Glutamatergic neuron (in vitro differentiated cells): ENCODE measurements at regions not wholly inside any gene's neighbourhood (a gene's known extent, or its start where the extent isn't known, plus 50 kb on each side); places are given as distances from the start of the nearest gene placed in this dataset.

Source experiments
- DNase-seq: peaks from one replicate; pipeline ENCODE4 v3.0.0; 2022
- H3K27ac Mint-ChIP-seq: one replicate; pipeline ENCODE4 v1.8.0; 2020; ENCODE audit warnings: mild to moderate bottlenecking, mixed read lengths, inconsistent platforms; ENCODE audit not compliant: unreplicated experiment
- H3K27me3 Mint-ChIP-seq: one replicate; pipeline ENCODE4 v1.8.0; 2020; ENCODE audit warnings: mild to moderate bottlenecking, moderate library complexity, mixed read lengths, inconsistent platforms; ENCODE audit not compliant: unreplicated experiment
- H3K36me3 Mint-ChIP-seq: one replicate; pipeline ENCODE4 v1.8.0; 2020; ENCODE audit warnings: mild to moderate bottlenecking, mixed read lengths, inconsistent platforms; ENCODE audit not compliant: unreplicated experiment
- H3K4me1 Mint-ChIP-seq: one replicate; pipeline ENCODE4 v1.8.0; 2020; ENCODE audit warnings: mild to moderate bottlenecking, low read depth, mixed read lengths, inconsistent platforms; ENCODE audit not compliant: unreplicated experiment
- H3K4me3 Mint-ChIP-seq: one replicate; pipeline ENCODE4 v1.8.0; 2020; ENCODE audit warnings: mild to moderate bottlenecking, mixed read lengths, inconsistent platforms; ENCODE audit not compliant: unreplicated experiment
- H3K9me3 Mint-ChIP-seq: one replicate; pipeline ENCODE4 v1.8.0; 2020; ENCODE audit warnings: mild to moderate bottlenecking, moderate library complexity, mixed read lengths, inconsistent platforms; ENCODE audit not compliant: unreplicated experiment
- CTCF ChIP-seq: fragments of 200-600 bp; sonication (generic); IDR thresholded peaks from one replicate; pipeline ENCODE4 v1.5.0; 2021; ENCODE audit not compliant: partially characterized antibody, unreplicated experiment

GRCh38 chr9:99433555-99433954, 211.5 kb downstream of the SEC61B start:
- Mint-ChIP-seq H3K27me3 (no peaks in the 10 kb centered on the region), H3K36me3 (no peaks in the 10 kb centered on the region), H3K4me3 (no peak overlapping the region), H3K9me3 (no peaks in the 10 kb centered on the region), H3K4me1 (no peaks in the 10 kb centered on the region), H3K27ac (no peak overlapping the region)
- no peak for TF ChIP-seq CTCF
- DNase-seq = no peak

GRCh38 chr9:99436616-99437015, 214.5 kb downstream of the SEC61B start:
- Mint-ChIP-seq H3K36me3 (no peaks in the 10 kb centered on the region), H3K9me3 (no peaks in the 10 kb centered on the region), H3K4me3 (no peak overlapping the region), H3K27me3 (no peaks in the 10 kb centered on the region), H3K27ac (no peak overlapping the region), H3K4me1 (no peaks in the 10 kb centered on the region)
- DNase-seq = no peak
- no peak for TF ChIP-seq CTCF

GRCh38 chr9:99437145-99437544, 215.1 kb downstream of the SEC61B start:
- no peaks in the 10 kb centered on the region for H3K36me3 Mint-ChIP-seq
- no peak overlapping the region for H3K4me3 Mint-ChIP-seq
- peaks cover under 1% of the 10 kb centered on the region for H3K9me3 Mint-ChIP-seq
- H3K27me3 Mint-ChIP-seq = no peaks in the 10 kb centered on the region
- no peak overlapping the region for H3K27ac Mint-ChIP-seq
- DNase-seq = no peak
- H3K4me1 Mint-ChIP-seq = no peaks in the 10 kb centered on the region
- TF ChIP-seq CTCF = no peak

GRCh38 chr9:99438596-99438995, 216.5 kb downstream of the SEC61B start:
- H3K9me3 Mint-ChIP-seq = peaks cover 2% of the 10 kb centered on the region
- no peaks in the 10 kb centered on the region for H3K27me3 Mint-ChIP-seq
- no peaks in the 10 kb centered on the region for H3K36me3 Mint-ChIP-seq
- no peak for DNase-seq
- no peak overlapping the region for H3K4me3 Mint-ChIP-seq
- H3K4me1 Mint-ChIP-seq = no peaks in the 10 kb centered on the region
- no peak for TF ChIP-seq CTCF
- H3K27ac Mint-ChIP-seq = no peak overlapping the region

GRCh38 chr9:99441829-99442228, 219.7 kb downstream of the SEC61B start:
- H3K36me3 Mint-ChIP-seq = no peaks in the 10 kb centered on the region
- H3K9me3 Mint-ChIP-seq = peaks cover 4% of the 10 kb centered on the region
- no peak overlapping the region for H3K27ac Mint-ChIP-seq
- H3K4me3 Mint-ChIP-seq = no peak overlapping the region
- H3K27me3 Mint-ChIP-seq = peaks cover 2% of the 10 kb centered on the region
- no peak for TF ChIP-seq CTCF
- no peaks in the 10 kb centered on the region for H3K4me1 Mint-ChIP-seq
- DNase-seq = no peak
